Ovary (tissue), 7 donors: ENCODE measurements at regions not wholly inside any gene's neighbourhood (a gene's known extent, or its start where the extent isn't known, plus 50 kb on each side); places are given as distances from the start of the nearest gene placed in this dataset.

Source experiments
- DNase-seq, 5 donors: peaks; one replicate each; pipeline ENCODE4 v3.0.0-alpha.2; 2019 to 2020
- H3K27ac ChIP-seq, 2 donors: fragments of 200-600 bp; one replicate each; pipeline versions ENCODE4 v1.5.1 to v1.8.0; 2019 to 2022
- H3K27me3 ChIP-seq: fragments of 200-600 bp; one replicate; pipeline ENCODE4 v1.8.0; 2022
- H3K36me3 ChIP-seq: fragments of 200-600 bp; sonication (generic); one replicate; pipeline ENCODE4 v1.5.1; 2019
- H3K4me1 ChIP-seq: one replicate; pipeline ENCODE4 v1.8.1; 2013; ENCODE audit warnings: mild to moderate bottlenecking, moderate library complexity; ENCODE audit not compliant: insufficient read depth
- H3K4me3 ChIP-seq: fragments of 200-600 bp; sonication (generic); one replicate; pipeline ENCODE4 v1.5.1; 2017
- H3K9me3 ChIP-seq, 2 donors: fragments of 200-600 bp in 1 of 2; sonication (generic) in 1 of 2; one replicate each; pipeline versions ENCODE4 v1.5.1 to v1.8.1; 2013 to 2019; ENCODE audit warnings: mild to moderate bottlenecking in 1 of 2, moderate library complexity in 1 of 2
- EP300 ChIP-seq: sonication (generic); formaldehyde crosslinking; IDR thresholded peaks from one replicate; pipeline ENCODE4 v1.6.1; 2017; ENCODE audit warnings: antibody characterized with exemption
- POLR2A ChIP-seq: fragments of 450-650 bp; IDR thresholded peaks from one replicate; pipeline ENCODE4 v1.6.1; 2017; ENCODE audit warnings: antibody characterized with exemption, mild to moderate bottlenecking, moderate library complexity
- WGBS, 3 donors: extraction: QIAGEN DNeasy Blood & Tissue Kit in 1 of 3; methylation state at CpG; one replicate each; pipeline versions ENCODE4 v1.1.5 to v1.1.7; 2013 to 2017; 5-methylcytosine and 5-hydroxymethylcytosine counted together
- intact Hi-C, 4 donors: fragments of 100-400 bp; cut with DNase I; formaldehyde crosslinking; loops; one replicate each; pipeline versions ENCODE4 v1.11.0 to v1.15.1; 2022 to 2023
- TF ChIP-seq, protein P1 (sequence below), 3 donors: fragments of 450-650 bp in 2 of 3; fragments of 200-600 bp in 1 of 3; IDR thresholded peaks; one replicate each; pipeline versions ENCODE4 v1.5.1 to v1.8.0; 2016 to 2022; ENCODE audit warnings: antibody characterized with exemption in 3 of 3, mild to moderate bottlenecking in 1 of 3
- donor health status: DM: no; HTN: no; CAD: no; lungs with moderate emphysema.
- donor health status: DM: no; HTN: no; CAD: no.
- donor health status: Bipolar disorder and iron deficiency.
- donor health status: DM: no; HTN: no; CAD: no.
- donor health status: DM: yes; HTN: yes; CAD: no.

DNA sequence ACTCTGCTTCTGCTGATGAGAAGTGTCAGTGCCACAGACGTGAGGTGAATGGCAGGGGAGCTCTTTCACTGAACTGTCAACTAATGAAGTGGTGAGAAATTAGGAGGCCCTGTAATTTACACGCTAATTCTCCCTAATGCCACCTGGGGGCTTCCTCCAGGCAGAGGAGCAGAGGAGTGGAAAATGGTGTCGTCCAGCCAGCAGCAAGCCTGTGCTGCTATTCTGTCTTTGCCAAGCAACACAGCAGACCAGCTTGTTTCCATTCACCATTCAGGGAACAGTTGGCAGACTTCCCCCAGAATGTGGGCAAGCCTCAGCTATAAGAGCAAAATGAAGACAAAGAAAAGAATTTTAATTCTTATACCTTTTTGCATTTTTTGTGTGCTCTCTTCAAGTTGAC is 245.2 kb upstream of the TET2 start:
- Histone ChIP-seq H3K9me3 (no peaks in the 10 kb centered on the region), H3K36me3 (no peaks in the 10 kb centered on the region), H3K4me1 (no peaks in the 10 kb centered on the region), H3K27me3 (no peaks in the 10 kb centered on the region), H3K4me3 (no peak overlapping the region), H3K27ac (no peak overlapping the region)
- whole genome bisulfite sequencing, 3 donors = 46 to 52% (median 49%) methylated on average over 3 of the region's 3 CpGs
- no peak for DNase-seq
- intact Hi-C loops = no loop called here
- TF ChIP-seq, protein P1, sequence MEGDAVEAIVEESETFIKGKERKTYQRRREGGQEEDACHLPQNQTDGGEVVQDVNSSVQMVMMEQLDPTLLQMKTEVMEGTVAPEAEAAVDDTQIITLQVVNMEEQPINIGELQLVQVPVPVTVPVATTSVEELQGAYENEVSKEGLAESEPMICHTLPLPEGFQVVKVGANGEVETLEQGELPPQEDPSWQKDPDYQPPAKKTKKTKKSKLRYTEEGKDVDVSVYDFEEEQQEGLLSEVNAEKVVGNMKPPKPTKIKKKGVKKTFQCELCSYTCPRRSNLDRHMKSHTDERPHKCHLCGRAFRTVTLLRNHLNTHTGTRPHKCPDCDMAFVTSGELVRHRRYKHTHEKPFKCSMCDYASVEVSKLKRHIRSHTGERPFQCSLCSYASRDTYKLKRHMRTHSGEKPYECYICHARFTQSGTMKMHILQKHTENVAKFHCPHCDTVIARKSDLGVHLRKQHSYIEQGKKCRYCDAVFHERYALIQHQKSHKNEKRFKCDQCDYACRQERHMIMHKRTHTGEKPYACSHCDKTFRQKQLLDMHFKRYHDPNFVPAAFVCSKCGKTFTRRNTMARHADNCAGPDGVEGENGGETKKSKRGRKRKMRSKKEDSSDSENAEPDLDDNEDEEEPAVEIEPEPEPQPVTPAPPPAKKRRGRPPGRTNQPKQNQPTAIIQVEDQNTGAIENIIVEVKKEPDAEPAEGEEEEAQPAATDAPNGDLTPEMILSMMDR (IDR thresholded peaks at IDR 0.05) = no peak
- no peak for TF ChIP-seq POLR2A
- TF ChIP-seq EP300 = no peak

DNA sequence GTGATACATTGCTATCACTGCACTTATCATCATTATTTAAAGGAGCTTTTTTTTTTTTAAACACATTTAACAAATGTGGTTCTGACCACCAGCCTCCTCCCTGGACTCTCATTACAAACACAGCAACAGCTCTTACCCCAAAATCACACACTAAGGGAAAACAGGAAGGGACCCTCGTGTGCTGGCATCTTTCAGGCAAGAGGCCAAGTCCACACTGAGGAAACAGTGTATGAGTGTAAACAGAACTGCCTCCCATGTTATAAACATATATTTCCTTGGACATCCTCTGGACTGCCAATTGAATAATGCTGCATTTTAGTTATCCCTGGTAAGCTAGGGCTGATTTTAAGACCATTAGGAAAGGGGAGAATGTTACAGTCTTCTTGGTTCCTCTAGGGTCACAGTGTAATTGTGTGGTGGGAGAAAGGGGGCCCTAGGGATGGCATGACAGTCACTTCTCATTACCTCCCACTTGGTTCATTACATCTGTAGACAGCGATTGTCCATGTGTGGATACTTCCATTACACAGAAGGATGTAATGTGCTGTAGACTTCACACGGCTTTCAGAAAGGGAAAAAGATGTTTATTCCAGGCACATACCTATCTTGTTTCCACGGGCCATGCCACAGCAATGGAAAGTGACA is 244.6 kb upstream of the TET2 start:
- H3K9me3 ChIP-seq = no peaks in the 10 kb centered on the region
- H3K36me3 ChIP-seq = no peaks in the 10 kb centered on the region
- no peaks in the 10 kb centered on the region for H3K27me3 ChIP-seq
- no peak overlapping the region for H3K4me3 ChIP-seq
- intact Hi-C loops = no loop called here
- no peaks in the 10 kb centered on the region for H3K4me1 ChIP-seq
- DNase-seq = no peak
- no peak overlapping the region for H3K27ac ChIP-seq
- TF ChIP-seq POLR2A (no peak), EP300 (no peak)
- TF ChIP-seq, protein P1 (IDR thresholded peaks at IDR 0.05) = no peak
- WGBS, 3 donors = 62 to 66% (median 64%) methylated on average over 4 of the region's 4 CpGs

DNA sequence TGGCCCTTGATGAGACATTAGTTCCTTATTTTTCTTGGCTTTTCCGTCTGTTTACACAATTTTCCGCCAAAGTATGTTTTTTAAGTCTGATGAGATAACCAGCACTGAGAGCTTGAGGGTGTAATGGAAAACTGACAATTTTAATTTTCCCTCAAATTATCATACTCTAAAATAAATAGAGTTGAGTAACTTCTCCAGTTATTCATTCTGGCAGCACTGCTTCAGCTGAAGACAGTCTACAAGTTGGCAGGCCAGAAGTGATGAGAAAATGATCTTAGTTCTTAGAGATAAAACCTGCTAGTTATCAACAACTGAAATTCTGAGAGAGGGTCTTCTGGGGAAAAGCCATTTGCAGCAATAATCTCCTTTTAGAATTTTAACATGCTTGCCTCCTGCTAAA is 241.6 kb upstream of the TET2 start:
- WGBS, 3 donors = 40 to 57% (median 51%) methylated on average over 2 of the region's 2 CpGs
- no peak overlapping the region for H3K27ac ChIP-seq
- DNase-seq = no peak
- H3K27me3 ChIP-seq = no peaks in the 10 kb centered on the region
- no peaks in the 10 kb centered on the region for H3K36me3 ChIP-seq
- H3K4me1 ChIP-seq = no peaks in the 10 kb centered on the region
- TF ChIP-seq EP300 = no peak
- TF ChIP-seq, protein P1 (IDR thresholded peaks at IDR 0.05) = no peak
- no peak for TF ChIP-seq POLR2A
- no peak overlapping the region for H3K4me3 ChIP-seq
- intact Hi-C loops = no loop called here
- H3K9me3 ChIP-seq = no peaks in the 10 kb centered on the region

DNA sequence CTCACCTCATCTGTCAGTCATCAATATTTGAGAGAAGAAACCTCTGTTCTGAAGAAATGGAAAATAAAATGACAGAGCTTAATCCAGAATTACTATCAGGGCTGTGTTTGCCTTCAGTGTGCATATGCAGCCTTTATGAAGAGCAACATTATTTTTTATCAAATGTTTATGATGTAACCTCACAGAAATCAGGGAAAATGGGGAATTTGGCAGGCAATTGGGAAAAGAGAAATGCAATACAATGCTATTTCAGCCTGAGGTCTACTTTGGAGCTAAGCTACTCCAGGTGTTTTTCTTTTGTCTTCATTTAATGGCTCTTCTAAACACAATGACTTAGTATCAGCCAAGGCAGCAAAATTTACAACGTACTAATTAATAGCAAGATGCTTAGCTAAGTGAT is 241.1 kb upstream of the TET2 start:
- H3K9me3 ChIP-seq = no peaks in the 10 kb centered on the region
- no peak for DNase-seq
- intact Hi-C loops = no loop called here
- no peak overlapping the region for H3K27ac ChIP-seq
- no peaks in the 10 kb centered on the region for H3K27me3 ChIP-seq
- H3K36me3 ChIP-seq = no peaks in the 10 kb centered on the region
- H3K4me3 ChIP-seq = no peak overlapping the region
- WGBS, 3 donors = 22 to 35% (median 30%) methylated on average over 1 of the region's 1 CpG
- TF ChIP-seq, protein P1 (IDR thresholded peaks at IDR 0.05) = no peak
- TF ChIP-seq POLR2A (no peak), EP300 (no peak)
- H3K4me1 ChIP-seq = no peaks in the 10 kb centered on the region
